HEK293 (cell line): ENCODE measurements at regions not wholly inside any gene's neighbourhood (a gene's known extent, or its start where the extent isn't known, plus 50 kb on each side); places are given as distances from the start of the nearest gene placed in this dataset.

Source experiments
- CTCF ChIA-PET: fragments of 350-600 bp; formaldehyde crosslinking; extraction: SDS; loops from one replicate; lab custom pipeline; 2021; ENCODE audit warnings: antibody characterized with exemption; lab: Yijun Ruan, JAX
- POLR2A ChIA-PET: fragments of 300-600 bp; formaldehyde crosslinking; extraction: SDS; loops from one replicate; lab custom pipeline; 2020; ENCODE audit warnings: antibody characterized with exemption, inconsistent platforms; lab: Yijun Ruan, JAX
- H3K27ac ChIP-seq: fragments of 200-500 bp; sonication (Bioruptor generic); 2 replicates; pipeline ENCODE4 v1.5.1; 2014; ENCODE audit warnings: low read depth, low read length, control low read depth, inconsistent platforms; ENCODE audit errors: extremely low read depth
- H3K36me3 ChIP-seq, 2 experiments: fragments of 200-500 bp in 1 of 2; sonication (Bioruptor generic) in 1 of 2; 1 replicate in 1 of 2; 2 replicates in 1 of 2; pipeline ENCODE4 v1.5.1; 2014 to 2017; ENCODE audit warnings: inconsistent platforms in 2 of 2, low read length in 2 of 2; ENCODE audit not compliant: control insufficient read depth in 2 of 2, insufficient read depth in 1 of 2
- H3K4me1 ChIP-seq: fragments of 200-500 bp; sonication (Bioruptor generic); 2 replicates; pipeline ENCODE4 v1.5.1; 2014; ENCODE audit warnings: mild to moderate bottlenecking, low read length, inconsistent platforms; ENCODE audit not compliant: control insufficient read depth, insufficient read depth
- H3K4me3 ChIP-seq: 2 replicates; pipeline ENCODE4 v1.5.1; 2011; ENCODE audit warnings: low read depth, mild to moderate bottlenecking, control low read depth, low read length, moderate library complexity
- H3K9me3 ChIP-seq: fragments of 200-500 bp; sonication (Bioruptor generic); 2 replicates; pipeline ENCODE4 v1.5.1; 2014; ENCODE audit warnings: low read depth, low read length, inconsistent platforms; ENCODE audit not compliant: control insufficient read depth, insufficient read depth
- BCL11B ChIP-seq: fragments of 450-650 bp; formaldehyde crosslinking; IDR thresholded peaks from 2 replicates; pipeline ENCODE4 v1.5.1; 2016; ENCODE audit warnings: low read depth, missing biosample characterization, missing genetic modification characterization
- HOXD13 ChIP-seq: sonication (generic); formaldehyde crosslinking; IDR thresholded peaks from 2 replicates; pipeline ENCODE4 v1.8.0; 2022; ENCODE audit warnings: missing genetic modification reagents, borderline replicate concordance
- ZNF112 ChIP-seq: fragments of 450-650 bp; formaldehyde crosslinking; IDR thresholded peaks from 2 replicates; pipeline ENCODE4 v1.5.0; 2017; ENCODE audit warnings: missing biosample characterization, missing genetic modification characterization
- ZNF146 ChIP-seq: fragments of 450-650 bp; formaldehyde crosslinking; IDR thresholded peaks from 2 replicates; pipeline ENCODE4 v1.5.1; 2016; ENCODE audit warnings: missing biosample characterization, missing genetic modification characterization
- ZNF184 ChIP-seq: fragments of 450-650 bp; IDR thresholded peaks from 2 replicates; pipeline ENCODE4 v1.5.1; 2018; ENCODE audit warnings: missing biosample characterization, mild to moderate bottlenecking, missing genetic modification characterization
- ZNF311 ChIP-seq: fragments of 450-650 bp; formaldehyde crosslinking; IDR thresholded peaks from 2 replicates; pipeline ENCODE4 v1.5.1; 2017; ENCODE audit warnings: missing biosample characterization, missing genetic modification characterization, borderline replicate concordance
- ZNF354C ChIP-seq: fragments of 450-650 bp; formaldehyde crosslinking; IDR thresholded peaks from 2 replicates; pipeline ENCODE4 v1.5.1; 2016; ENCODE audit warnings: missing biosample characterization, missing genetic modification characterization, low read depth, borderline replicate concordance
- ZNF391 ChIP-seq: fragments of 450-650 bp; formaldehyde crosslinking; IDR thresholded peaks from 2 replicates; pipeline ENCODE4 v1.5.1; 2016; ENCODE audit warnings: low read depth, missing biosample characterization, missing genetic modification characterization, borderline replicate concordance
- ZNF501 ChIP-seq: fragments of 450-650 bp; formaldehyde crosslinking; IDR thresholded peaks from 2 replicates; pipeline ENCODE4 v1.5.1; 2016; ENCODE audit warnings: missing biosample characterization, missing genetic modification characterization
- ZNF660 ChIP-seq: fragments of 450-650 bp; IDR thresholded peaks from 2 replicates; pipeline ENCODE4 v1.5.1; 2018; ENCODE audit warnings: missing biosample characterization, mild to moderate bottlenecking, missing genetic modification characterization
- ZNF76 ChIP-seq: fragments of 450-650 bp; formaldehyde crosslinking; IDR thresholded peaks from 2 replicates; pipeline ENCODE4; 2016; ENCODE audit warnings: low read depth, missing biosample characterization, missing genetic modification characterization, borderline replicate concordance
- TF ChIP-seq, protein P1 (sequence below): fragments of 450-650 bp; formaldehyde crosslinking; IDR thresholded peaks from 2 replicates; pipeline ENCODE4 v1.5.1; 2017; ENCODE audit warnings: missing biosample characterization, mild to moderate bottlenecking, missing genetic modification characterization, moderate library complexity
- TF ChIP-seq, protein P2 (sequence below): fragments of 450-650 bp; formaldehyde crosslinking; IDR thresholded peaks from 2 replicates; pipeline ENCODE4 v1.5.1; 2016; ENCODE audit warnings: missing biosample characterization, missing genetic modification characterization
- TF ChIP-seq, protein P3 (sequence below): fragments of 450-650 bp; formaldehyde crosslinking; IDR thresholded peaks from 2 replicates; pipeline ENCODE4 v1.5.1; 2016; ENCODE audit warnings: missing biosample characterization, missing genetic modification characterization, borderline replicate concordance
- TF ChIP-seq, protein P4 (sequence below): fragments of 450-650 bp; formaldehyde crosslinking; IDR thresholded peaks from 2 replicates; pipeline ENCODE4 v1.5.1; 2016; ENCODE audit warnings: missing biosample characterization, missing genetic modification characterization

DNA sequence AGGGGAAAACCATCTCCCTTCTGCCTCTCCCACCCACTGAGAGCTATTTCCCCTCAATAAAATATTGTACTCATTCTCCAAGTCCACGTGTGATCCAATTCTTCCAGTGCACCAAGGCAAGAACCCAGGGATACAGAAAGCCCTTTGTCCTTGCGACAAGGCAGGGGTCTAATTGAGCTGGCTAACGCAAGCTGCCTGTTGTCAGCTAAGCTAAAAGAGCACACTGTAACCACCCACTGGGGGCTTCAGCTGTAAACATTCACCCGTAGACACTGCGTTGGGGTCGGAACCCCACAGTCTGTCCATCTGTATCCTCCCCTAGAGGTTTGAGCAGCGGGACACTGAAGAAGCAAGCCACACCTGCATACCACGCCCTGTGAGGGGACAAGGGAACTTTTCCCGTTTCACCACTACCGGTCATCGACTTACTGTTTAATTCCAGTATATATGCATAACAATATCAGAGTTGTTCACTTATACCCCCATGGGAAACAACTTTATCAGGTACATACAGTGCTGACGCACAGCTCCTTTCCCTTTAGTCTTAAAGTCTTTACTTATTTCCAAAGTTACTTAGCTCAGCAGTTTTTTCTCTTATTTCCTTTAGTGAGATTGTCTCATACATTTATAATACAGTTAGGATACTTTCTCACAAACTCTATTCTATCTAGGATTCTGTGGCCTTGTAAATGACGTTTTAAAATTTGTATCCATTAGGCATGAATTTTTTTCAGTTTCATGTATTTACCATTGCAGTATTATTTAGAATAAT lies 721.6 kb downstream of the ANKRD7 start:
- ChIA-PET POLR2A (no interaction called here), CTCF (no interaction called here)
- H3K9me3 ChIP-seq, result no peaks in the 10 kb centered on the region
- H3K27ac ChIP-seq, result no peak overlapping the region
- H3K4me1 ChIP-seq, result no peaks in the 10 kb centered on the region
- H3K36me3 ChIP-seq, result no peaks in the 10 kb centered on the region
- no peak overlapping the region for H3K4me3 ChIP-seq
- no peak for TF ChIP-seq ZNF184 (tag by site-specific recombination)
- no peak for TF ChIP-seq ZNF391 (tag by site-specific recombination)
- no peak for TF ChIP-seq BCL11B (tag by site-specific recombination)
- TF ChIP-seq ZNF311, result no peak
- TF ChIP-seq, protein P1, sequence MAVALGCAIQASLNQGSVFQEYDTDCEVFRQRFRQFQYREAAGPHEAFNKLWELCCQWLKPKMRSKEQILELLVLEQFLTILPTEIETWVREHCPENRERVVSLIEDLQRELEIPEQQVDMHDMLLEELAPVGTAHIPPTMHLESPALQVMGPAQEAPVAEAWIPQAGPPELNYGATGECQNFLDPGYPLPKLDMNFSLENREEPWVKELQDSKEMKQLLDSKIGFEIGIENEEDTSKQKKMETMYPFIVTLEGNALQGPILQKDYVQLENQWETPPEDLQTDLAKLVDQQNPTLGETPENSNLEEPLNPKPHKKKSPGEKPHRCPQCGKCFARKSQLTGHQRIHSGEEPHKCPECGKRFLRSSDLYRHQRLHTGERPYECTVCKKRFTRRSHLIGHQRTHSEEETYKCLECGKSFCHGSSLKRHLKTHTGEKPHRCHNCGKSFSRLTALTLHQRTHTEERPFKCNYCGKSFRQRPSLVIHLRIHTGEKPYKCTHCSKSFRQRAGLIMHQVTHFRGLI (tag by site-specific recombination), result no peak
- no peak for TF ChIP-seq ZNF354C (tag by site-specific recombination)
- no peak for TF ChIP-seq ZNF501 (tag by site-specific recombination)
- TF ChIP-seq, protein P2, sequence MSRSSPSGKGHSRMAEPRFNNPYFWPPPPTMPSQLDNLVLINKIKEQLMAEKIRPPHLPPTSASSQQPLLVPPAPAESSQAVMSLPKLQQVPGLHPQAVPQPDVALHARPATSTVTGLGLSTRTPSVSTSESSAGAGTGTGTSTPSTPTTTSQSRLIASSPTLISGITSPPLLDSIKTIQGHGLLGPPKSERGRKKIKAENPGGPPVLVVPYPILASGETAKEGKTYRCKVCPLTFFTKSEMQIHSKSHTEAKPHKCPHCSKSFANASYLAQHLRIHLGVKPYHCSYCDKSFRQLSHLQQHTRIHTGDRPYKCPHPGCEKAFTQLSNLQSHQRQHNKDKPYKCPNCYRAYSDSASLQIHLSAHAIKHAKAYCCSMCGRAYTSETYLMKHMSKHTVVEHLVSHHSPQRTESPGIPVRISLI (tag by site-specific recombination), result no peak
- no peak for TF ChIP-seq ZNF146 (tag by site-specific recombination)

DNA sequence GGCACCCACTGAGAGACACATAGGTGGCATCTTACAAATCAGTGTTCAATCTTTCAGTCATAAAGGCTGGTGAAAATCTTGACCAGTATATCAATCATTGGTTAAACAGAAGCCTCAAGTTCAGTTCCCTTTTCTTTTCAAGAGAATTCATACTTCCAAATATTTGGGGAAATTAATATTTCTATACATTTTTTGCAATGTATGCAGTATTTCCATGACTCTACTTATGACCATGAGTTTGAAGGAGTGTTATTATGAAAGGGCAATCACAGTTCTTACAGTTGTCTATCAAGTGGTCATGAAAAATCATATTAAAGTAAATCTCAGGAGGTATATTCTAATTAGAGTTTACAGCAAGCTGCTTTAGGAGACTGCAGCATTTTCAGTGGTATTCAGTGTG lies 724.0 kb downstream of the ANKRD7 start:
- TF ChIP-seq ZNF76 (tag by site-specific recombination) (no peak), ZNF112 (tag by site-specific recombination) (no peak)
- Histone ChIP-seq H3K4me3 (no peak overlapping the region), H3K4me1 (no peaks in the 10 kb centered on the region), H3K27ac (no peak overlapping the region), H3K9me3 (no peaks in the 10 kb centered on the region), H3K36me3 (no peaks in the 10 kb centered on the region)
- POLR2A ChIA-PET, result no interaction called here
- CTCF ChIA-PET, result no interaction called here

DNA sequence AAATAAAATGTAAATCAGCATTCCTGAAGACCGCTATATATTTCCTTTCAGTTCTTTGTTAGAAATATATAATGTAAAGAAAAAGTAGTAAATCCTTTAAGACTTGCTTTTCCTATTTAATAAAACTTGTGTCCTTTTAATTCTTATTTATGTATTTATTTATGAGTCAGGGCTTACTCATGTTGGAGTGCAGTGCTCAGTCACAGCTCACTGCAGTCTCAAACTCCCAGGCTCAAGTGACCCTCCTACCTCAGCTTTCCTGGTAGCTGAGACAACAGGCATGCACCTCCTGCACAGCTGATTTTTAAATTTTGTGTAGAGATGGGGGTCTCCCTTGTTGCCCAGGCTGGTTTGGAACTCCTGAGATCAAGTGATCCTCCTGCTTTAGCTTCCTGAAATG lies 724.5 kb downstream of the ANKRD7 start:
- CTCF ChIA-PET, result no interaction called here
- POLR2A ChIA-PET, result no interaction called here
- TF ChIP-seq, protein P3, sequence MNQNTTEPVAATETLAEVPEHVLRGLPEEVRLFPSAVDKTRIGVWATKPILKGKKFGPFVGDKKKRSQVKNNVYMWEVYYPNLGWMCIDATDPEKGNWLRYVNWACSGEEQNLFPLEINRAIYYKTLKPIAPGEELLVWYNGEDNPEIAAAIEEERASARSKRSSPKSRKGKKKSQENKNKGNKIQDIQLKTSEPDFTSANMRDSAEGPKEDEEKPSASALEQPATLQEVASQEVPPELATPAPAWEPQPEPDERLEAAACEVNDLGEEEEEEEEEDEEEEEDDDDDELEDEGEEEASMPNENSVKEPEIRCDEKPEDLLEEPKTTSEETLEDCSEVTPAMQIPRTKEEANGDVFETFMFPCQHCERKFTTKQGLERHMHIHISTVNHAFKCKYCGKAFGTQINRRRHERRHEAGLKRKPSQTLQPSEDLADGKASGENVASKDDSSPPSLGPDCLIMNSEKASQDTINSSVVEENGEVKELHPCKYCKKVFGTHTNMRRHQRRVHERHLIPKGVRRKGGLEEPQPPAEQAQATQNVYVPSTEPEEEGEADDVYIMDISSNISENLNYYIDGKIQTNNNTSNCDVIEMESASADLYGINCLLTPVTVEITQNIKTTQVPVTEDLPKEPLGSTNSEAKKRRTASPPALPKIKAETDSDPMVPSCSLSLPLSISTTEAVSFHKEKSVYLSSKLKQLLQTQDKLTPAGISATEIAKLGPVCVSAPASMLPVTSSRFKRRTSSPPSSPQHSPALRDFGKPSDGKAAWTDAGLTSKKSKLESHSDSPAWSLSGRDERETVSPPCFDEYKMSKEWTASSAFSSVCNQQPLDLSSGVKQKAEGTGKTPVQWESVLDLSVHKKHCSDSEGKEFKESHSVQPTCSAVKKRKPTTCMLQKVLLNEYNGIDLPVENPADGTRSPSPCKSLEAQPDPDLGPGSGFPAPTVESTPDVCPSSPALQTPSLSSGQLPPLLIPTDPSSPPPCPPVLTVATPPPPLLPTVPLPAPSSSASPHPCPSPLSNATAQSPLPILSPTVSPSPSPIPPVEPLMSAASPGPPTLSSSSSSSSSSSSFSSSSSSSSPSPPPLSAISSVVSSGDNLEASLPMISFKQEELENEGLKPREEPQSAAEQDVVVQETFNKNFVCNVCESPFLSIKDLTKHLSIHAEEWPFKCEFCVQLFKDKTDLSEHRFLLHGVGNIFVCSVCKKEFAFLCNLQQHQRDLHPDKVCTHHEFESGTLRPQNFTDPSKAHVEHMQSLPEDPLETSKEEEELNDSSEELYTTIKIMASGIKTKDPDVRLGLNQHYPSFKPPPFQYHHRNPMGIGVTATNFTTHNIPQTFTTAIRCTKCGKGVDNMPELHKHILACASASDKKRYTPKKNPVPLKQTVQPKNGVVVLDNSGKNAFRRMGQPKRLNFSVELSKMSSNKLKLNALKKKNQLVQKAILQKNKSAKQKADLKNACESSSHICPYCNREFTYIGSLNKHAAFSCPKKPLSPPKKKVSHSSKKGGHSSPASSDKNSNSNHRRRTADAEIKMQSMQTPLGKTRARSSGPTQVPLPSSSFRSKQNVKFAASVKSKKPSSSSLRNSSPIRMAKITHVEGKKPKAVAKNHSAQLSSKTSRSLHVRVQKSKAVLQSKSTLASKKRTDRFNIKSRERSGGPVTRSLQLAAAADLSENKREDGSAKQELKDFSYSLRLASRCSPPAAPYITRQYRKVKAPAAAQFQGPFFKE (tag by site-specific recombination), result no peak
- no peak for TF ChIP-seq HOXD13 (CRISPR knock-in tag)
- no peak for TF ChIP-seq ZNF660 (tag by site-specific recombination)
- TF ChIP-seq, protein P4, sequence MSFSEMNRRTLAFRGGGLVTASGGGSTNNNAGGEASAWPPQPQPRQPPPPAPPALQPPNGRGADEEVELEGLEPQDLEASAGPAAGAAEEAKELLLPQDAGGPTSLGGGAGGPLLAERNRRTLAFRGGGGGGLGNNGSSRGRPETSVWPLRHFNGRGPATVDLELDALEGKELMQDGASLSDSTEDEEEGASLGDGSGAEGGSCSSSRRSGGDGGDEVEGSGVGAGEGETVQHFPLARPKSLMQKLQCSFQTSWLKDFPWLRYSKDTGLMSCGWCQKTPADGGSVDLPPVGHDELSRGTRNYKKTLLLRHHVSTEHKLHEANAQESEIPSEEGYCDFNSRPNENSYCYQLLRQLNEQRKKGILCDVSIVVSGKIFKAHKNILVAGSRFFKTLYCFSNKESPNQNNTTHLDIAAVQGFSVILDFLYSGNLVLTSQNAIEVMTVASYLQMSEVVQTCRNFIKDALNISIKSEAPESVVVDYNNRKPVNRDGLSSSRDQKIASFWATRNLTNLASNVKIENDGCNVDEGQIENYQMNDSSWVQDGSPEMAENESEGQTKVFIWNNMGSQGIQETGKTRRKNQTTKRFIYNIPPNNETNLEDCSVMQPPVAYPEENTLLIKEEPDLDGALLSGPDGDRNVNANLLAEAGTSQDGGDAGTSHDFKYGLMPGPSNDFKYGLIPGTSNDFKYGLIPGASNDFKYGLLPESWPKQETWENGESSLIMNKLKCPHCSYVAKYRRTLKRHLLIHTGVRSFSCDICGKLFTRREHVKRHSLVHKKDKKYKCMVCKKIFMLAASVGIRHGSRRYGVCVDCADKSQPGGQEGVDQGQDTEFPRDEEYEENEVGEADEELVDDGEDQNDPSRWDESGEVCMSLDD, result no peak

More for the DNA sequence above, 724.5 kb downstream of the ANKRD7 start:
- H3K4me3 ChIP-seq, result no peak overlapping the region
- H3K9me3 ChIP-seq, result no peaks in the 10 kb centered on the region
- no peak overlapping the region for H3K27ac ChIP-seq
- H3K4me1 ChIP-seq, result no peaks in the 10 kb centered on the region
- no peaks in the 10 kb centered on the region for H3K36me3 ChIP-seq
